GM23248 (cell line): ENCODE measurements at regions not wholly inside any gene's neighbourhood (a gene's known extent, or its start where the extent isn't known, plus 50 kb on each side); places are given as distances from the start of the nearest gene placed in this dataset.

Experiments used
- DNase-seq: peaks from one replicate; pipeline ENCODE4 v3.0.0-alpha.2; 2015
- H2AFZ ChIP-seq: fragments of 200-600 bp; sonication (generic); 2 replicates; pipeline ENCODE4 v1.6.1; 2016; ENCODE audit warnings: antibody characterized with exemption
- H3F3A ChIP-seq: fragments of 200-600 bp; sonication (generic); 2 replicates; pipeline ENCODE4 v1.6.1; 2016; ENCODE audit warnings: mild to moderate bottlenecking, antibody characterized with exemption, mixed run types; ENCODE audit not compliant: insufficient read depth
- H3K27ac ChIP-seq: fragments of 200-600 bp; sonication (generic); 2 replicates; pipeline ENCODE4 v1.5.1; 2016; ENCODE audit warnings: mild to moderate bottlenecking
- H3K27me3 ChIP-seq: fragments of 200-600 bp; sonication (generic); replicated peaks from 2 replicates; pipeline ENCODE4 v1.6.1; 2016; ENCODE audit warnings: mild to moderate bottlenecking; ENCODE audit not compliant: insufficient read depth
- H3K36me3 ChIP-seq: fragments of 200-600 bp; sonication (generic); 2 replicates; pipeline ENCODE4 v1.6.1; 2016; ENCODE audit warnings: low read depth, mild to moderate bottlenecking
- H3K4me1 ChIP-seq: fragments of 200-600 bp; sonication (generic); 2 replicates; pipeline ENCODE4 v1.6.1; 2016; ENCODE audit warnings: mild to moderate bottlenecking; ENCODE audit not compliant: insufficient read depth
- H3K4me2 ChIP-seq: fragments of 200-600 bp; sonication (generic); one replicate; pipeline ENCODE4 v1.6.1; 2016; ENCODE audit warnings: mild to moderate bottlenecking; ENCODE audit not compliant: unreplicated experiment
- H3K4me3 ChIP-seq: fragments of 200-600 bp; sonication (generic); 2 replicates; pipeline ENCODE4 v1.5.1; 2016; ENCODE audit warnings: mild to moderate bottlenecking
- H3K79me2 ChIP-seq: fragments of 200-600 bp; sonication (generic); 2 replicates; pipeline ENCODE4 v1.6.1; 2016; ENCODE audit warnings: mild to moderate bottlenecking; ENCODE audit not compliant: insufficient read depth
- H3K9ac ChIP-seq: fragments of 200-600 bp; sonication (generic); 2 replicates; pipeline ENCODE4 v1.6.1; 2016; ENCODE audit warnings: mild to moderate bottlenecking
- H3K9me2 ChIP-seq: fragments of 200-600 bp; sonication (generic); 2 replicates; pipeline ENCODE4 v1.6.1; 2016; ENCODE audit warnings: mixed run types, mild to moderate bottlenecking, moderate library complexity; ENCODE audit not compliant: insufficient read depth
- H3K9me3 ChIP-seq: fragments of 200-600 bp; sonication (generic); one replicate; pipeline ENCODE4 v1.6.1; 2017; ENCODE audit warnings: low read depth
- H4K20me1 ChIP-seq: fragments of 200-600 bp; sonication (generic); 2 replicates; pipeline ENCODE4 v1.6.0; 2016; ENCODE audit not compliant: insufficient read depth
- EZH2 ChIP-seq: fragments of 200-600 bp; sonication (generic); IDR thresholded peaks from 2 replicates; pipeline ENCODE4 v1.6.1; 2018; ENCODE audit warnings: antibody characterized with exemption, mild to moderate bottlenecking; ENCODE audit not compliant: insufficient read depth, poor library complexity, severe bottlenecking
- EZH2phosphoT487 ChIP-seq: fragments of 200-600 bp; sonication (generic); IDR thresholded peaks from 2 replicates; pipeline ENCODE4 v1.6.1; 2018; ENCODE audit warnings: antibody characterized with exemption, moderate library complexity, mild to moderate bottlenecking, low read depth; ENCODE audit not compliant: insufficient read depth
- WGBS, 2 experiments: methylation state at CpG; one replicate each; pipeline ENCODE4 v1.1.6; 2015 to 2017; ENCODE audit warnings: low lambda C conversion rate in 2 of 2, low coverage in 1 of 2; ENCODE audit errors: missing lambda C conversion rate in 2 of 2; 5-methylcytosine and 5-hydroxymethylcytosine counted together
- in situ Hi-C: fragments of 300-500 bp; cut with MboI; formaldehyde crosslinking; loops from 2 replicates; pipeline ENCODE4 v1.15.0; 2020

- no peak overlapping the region for H3K27ac ChIP-seq
- TF ChIP-seq EZH2phosphoT487 (no peak), EZH2 (no peak)
Measured at GRCh38 chr5:82704381-82704780, 372.8 kb downstream of the TMEM167A start.

DNA sequence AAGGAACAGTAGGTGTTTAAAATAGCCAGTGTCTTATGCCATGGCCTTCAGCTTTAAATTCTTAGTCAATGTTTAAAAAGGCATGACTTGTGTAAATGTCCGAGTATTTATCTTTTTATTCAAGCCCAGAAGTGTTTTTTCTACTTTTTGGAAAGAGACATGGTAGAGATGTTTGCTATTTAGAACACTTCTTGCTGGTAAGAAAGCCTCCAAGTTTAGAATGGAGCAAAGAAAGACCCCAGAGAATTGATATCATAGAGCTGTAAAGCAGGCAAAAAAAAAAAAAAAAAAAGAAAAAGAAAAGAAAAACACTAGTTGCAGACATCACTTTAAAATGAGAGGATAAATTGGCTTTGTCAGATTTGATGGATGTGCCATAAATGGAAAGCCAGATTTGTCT is 375.1 kb downstream of the TMEM167A start:
- WGBS, 2 experiments, result 0% methylated on average over 1 of the region's 1 CpG
- TF ChIP-seq EZH2 (no peak), EZH2phosphoT487 (no peak)

More at GRCh38 chr5:82704381-82704780, 372.8 kb downstream of the TMEM167A start:
- Histone ChIP-seq H3K4me2 (no peak overlapping the region), H3K4me3 (no peak overlapping the region), H4K20me1 (no peaks in the 10 kb centered on the region), H3K9ac (no peak overlapping the region), H3K4me1 (no peaks in the 10 kb centered on the region), H2AFZ (no peak overlapping the region), H3K79me2 (no peaks in the 10 kb centered on the region), H3K9me2 (no peaks in the 10 kb centered on the region), H3F3A (no peaks in the 10 kb centered on the region), H3K27me3 (0 out of 2 replicates have a peak, but pooled peaks cover 7% of the 10 kb centered on the region), H3K36me3 (no peaks in the 10 kb centered on the region), H3K9me3 (no peaks in the 10 kb centered on the region)
- DNase-seq, result no peak
- 44 to 57% methylated on average over 2 of the region's 2 CpGs for WGBS, 2 experiments
- in situ Hi-C loops, result no loop called here

GRCh38 chr5:82699737-82700136 is 377.5 kb downstream of the TMEM167A start:
- in situ Hi-C loops, result no loop called here
- Histone ChIP-seq H4K20me1 (no peaks in the 10 kb centered on the region), H3K27me3 (0 out of 2 replicates have a peak, but pooled peaks cover 7% of the 10 kb centered on the region), H3K27ac (no peak overlapping the region), H3K79me2 (no peaks in the 10 kb centered on the region), H3K9me2 (no peaks in the 10 kb centered on the region), H3F3A (no peaks in the 10 kb centered on the region), H3K9me3 (no peaks in the 10 kb centered on the region), H3K36me3 (no peaks in the 10 kb centered on the region), H2AFZ (no peak overlapping the region), H3K4me3 (no peak overlapping the region), H3K4me1 (no peaks in the 10 kb centered on the region), H3K4me2 (no peak overlapping the region), H3K9ac (no peak overlapping the region)
- WGBS, 2 experiments, result 88 to 89% methylated on average over 6 of the region's 6 CpGs
- DNase-seq, result no peak
- TF ChIP-seq EZH2 (no peak), EZH2phosphoT487 (no peak)

More for the DNA sequence above, 375.1 kb downstream of the TMEM167A start:
- Histone ChIP-seq H3F3A (no peaks in the 10 kb centered on the region), H3K79me2 (no peaks in the 10 kb centered on the region), H3K27ac (no peak overlapping the region), H3K4me1 (no peaks in the 10 kb centered on the region), H2AFZ (no peak overlapping the region), H4K20me1 (no peaks in the 10 kb centered on the region), H3K4me2 (no peak overlapping the region), H3K36me3 (no peaks in the 10 kb centered on the region), H3K9ac (no peak overlapping the region), H3K27me3 (0 out of 2 replicates have a peak, but pooled peaks cover 7% of the 10 kb centered on the region), H3K9me2 (no peaks in the 10 kb centered on the region), H3K9me3 (no peaks in the 10 kb centered on the region), H3K4me3 (no peak overlapping the region)
- no peak for DNase-seq
- in situ Hi-C loops, result no loop called here

DNA sequence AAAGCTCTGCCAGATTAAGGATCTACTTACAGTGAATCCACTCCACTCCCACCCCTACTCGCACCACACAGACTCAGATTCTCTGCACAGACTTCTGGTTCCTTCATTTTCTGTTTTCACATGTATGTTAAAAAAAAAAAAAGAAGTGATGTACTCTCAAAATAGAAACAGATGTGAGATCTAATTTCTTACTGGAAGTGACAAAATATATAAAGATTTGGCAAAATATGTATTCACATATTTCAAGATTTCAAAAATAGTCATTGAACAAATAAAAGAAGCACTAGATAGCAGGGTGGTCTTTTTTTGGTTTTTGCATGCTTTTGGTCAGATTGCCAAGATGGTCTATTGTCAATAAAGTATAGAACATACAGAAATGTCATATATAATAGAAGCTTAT is 379.2 kb downstream of the TMEM167A start:
- no peaks in the 10 kb centered on the region for H3K36me3 ChIP-seq
- 23 to 37% methylated on average over 1 of the region's 1 CpG for WGBS, 2 experiments
- TF ChIP-seq EZH2 (no peak), EZH2phosphoT487 (no peak)
- H3K9me3 ChIP-seq, result no peaks in the 10 kb centered on the region
- no peak overlapping the region for H3K4me3 ChIP-seq
- DNase-seq, result no peak
- no peaks in the 10 kb centered on the region for H3K9me2 ChIP-seq
- H3F3A ChIP-seq, result no peaks in the 10 kb centered on the region
- no peak overlapping the region for H2AFZ ChIP-seq
- in situ Hi-C loops, result no loop called here
- 0 out of 2 replicates have a peak, but pooled peaks cover 7% of the 10 kb centered on the region for H3K27me3 ChIP-seq
- no peak overlapping the region for H3K4me2 ChIP-seq
- no peaks in the 10 kb centered on the region for H4K20me1 ChIP-seq
- H3K9ac ChIP-seq, result no peak overlapping the region
- H3K27ac ChIP-seq, result no peak overlapping the region
- no peaks in the 10 kb centered on the region for H3K4me1 ChIP-seq
- H3K79me2 ChIP-seq, result no peaks in the 10 kb centered on the region
